IPS DF 6.9 (cell line): ENCODE measurements at regions not wholly inside any gene's neighbourhood (a gene's known extent, or its start where the extent isn't known, plus 50 kb on each side); places are given as distances from the start of the nearest gene placed in this dataset.

Experiments
- DNase-seq: peaks from one replicate; pipeline ENCODE4 v3.0.0-alpha.2; 2013; ENCODE audit warnings: low read depth, low spot score
- H3K27ac ChIP-seq: one replicate; pipeline ENCODE4 v1.5.1; 2013; ENCODE audit warnings: low read length, control low read depth
- H3K27me3 ChIP-seq: 2 replicates; pipeline ENCODE4 v1.6.1; 2013; ENCODE audit warnings: mild to moderate bottlenecking, low read length; ENCODE audit not compliant: control insufficient read depth, insufficient read depth
- H3K36me3 ChIP-seq: 2 replicates; pipeline ENCODE4 v1.6.1; 2013; ENCODE audit warnings: low read length; ENCODE audit not compliant: control insufficient read depth, insufficient read depth
- H3K4me1 ChIP-seq: 2 replicates; pipeline ENCODE4 v1.6.1; 2013; ENCODE audit warnings: low read length; ENCODE audit not compliant: control insufficient read depth, insufficient read depth
- H3K4me3 ChIP-seq: 2 replicates; pipeline ENCODE4 v1.5.1; 2013; ENCODE audit warnings: mild to moderate bottlenecking, low read length
- H3K9me3 ChIP-seq: 2 replicates; pipeline ENCODE4 v1.6.1; 2013; ENCODE audit warnings: low read length, inconsistent platforms; ENCODE audit not compliant: control insufficient read depth, insufficient read depth
- WGBS: extraction: QIAGEN DNeasy Blood & Tissue Kit; methylation state at CpG from one replicate; pipeline ENCODE4 v1.1.7; 2013; ENCODE audit warnings: mixed read lengths, missing lambda C conversion rate; ENCODE audit not compliant: insufficient read length, insufficient coverage; 5-methylcytosine and 5-hydroxymethylcytosine counted together

GRCh38 chr1:87466621-87467020 lies 137.9 kb downstream of the LMO4 start:
- Histone ChIP-seq H3K4me3 (no peak overlapping the region), H3K9me3 (no peaks in the 10 kb centered on the region), H3K36me3 (no peaks in the 10 kb centered on the region), H3K27me3 (no peaks in the 10 kb centered on the region), H3K4me1 (no peaks in the 10 kb centered on the region), H3K27ac (no peak overlapping the region)
- no peak for DNase-seq
- WGBS = no CpG with 5 or more reads among the region's 7 CpGs

DNA sequence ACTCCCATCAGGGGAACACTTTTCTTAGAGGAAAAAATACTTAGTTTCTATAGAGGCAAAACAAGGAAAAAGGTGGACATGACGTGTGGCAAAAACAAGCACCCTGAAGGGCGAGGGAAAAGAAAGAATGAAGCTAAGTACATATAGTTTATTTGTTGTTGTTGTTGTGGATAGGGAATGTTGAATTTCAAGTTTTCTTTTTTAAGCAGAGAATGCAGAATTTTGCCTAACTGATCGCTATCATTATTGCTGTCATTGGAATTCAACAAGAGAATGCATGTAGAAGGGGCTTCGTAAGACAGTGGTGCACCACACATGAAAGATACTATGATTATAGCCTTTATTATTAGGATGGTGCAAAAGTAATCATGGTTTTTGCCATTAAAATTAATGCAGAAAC lies 144.0 kb downstream of the LMO4 start:
- H3K36me3 ChIP-seq = no peaks in the 10 kb centered on the region
- no CpG with 5 or more reads among the region's 4 CpGs for WGBS
- H3K27ac ChIP-seq = no peak overlapping the region
- H3K4me1 ChIP-seq = peaks cover 3% of the 10 kb centered on the region; the same call in 1 of the 2 replicates
- no peaks in the 10 kb centered on the region for H3K9me3 ChIP-seq
- H3K27me3 ChIP-seq = no peaks in the 10 kb centered on the region
- H3K4me3 ChIP-seq = no peak overlapping the region
- DNase-seq = no peak

- no CpG with 5 or more reads among the region's 2 CpGs for WGBS
- no peaks in the 10 kb centered on the region for H3K27me3 ChIP-seq
- no peak overlapping the region for H3K4me3 ChIP-seq
- no peak overlapping the region for H3K27ac ChIP-seq
- no peaks in the 10 kb centered on the region for H3K9me3 ChIP-seq
- DNase-seq = no peak
- peaks cover 3% of the 10 kb centered on the region; the same call in 1 of the 2 replicates for H3K4me1 ChIP-seq
- H3K36me3 ChIP-seq = no peaks in the 10 kb centered on the region
These were observed 144.6 kb downstream of the LMO4 start for GRCh38 chr1:87473203-87473661.

DNA sequence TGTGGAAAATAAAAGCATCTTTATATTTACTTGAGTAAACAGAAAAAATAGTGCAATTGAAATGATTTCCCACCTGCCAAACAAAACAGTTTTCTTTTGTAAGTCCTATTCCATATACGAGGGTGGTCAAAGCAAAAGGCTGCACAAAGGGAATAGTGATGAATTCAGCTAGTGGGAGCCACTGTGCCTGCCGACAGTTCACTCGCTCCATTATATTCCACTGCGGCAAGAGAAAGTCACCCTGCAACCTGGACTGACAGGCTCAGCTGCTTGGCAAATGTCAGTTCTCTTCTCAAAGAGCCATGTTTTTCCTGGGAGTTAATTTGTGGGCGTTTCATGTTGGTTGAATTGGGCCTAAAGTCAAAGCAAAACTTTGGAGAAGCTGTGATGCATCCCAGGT lies 145.4 kb downstream of the LMO4 start:
- Histone ChIP-seq H3K4me3 (no peak overlapping the region), H3K4me1 (peaks cover 3% of the 10 kb centered on the region; the same call in 1 of the 2 replicates), H3K27ac (no peak overlapping the region), H3K9me3 (no peaks in the 10 kb centered on the region), H3K36me3 (no peaks in the 10 kb centered on the region), H3K27me3 (no peaks in the 10 kb centered on the region)
- no peak for DNase-seq
- WGBS = no CpG with 5 or more reads among the region's 5 CpGs

DNA sequence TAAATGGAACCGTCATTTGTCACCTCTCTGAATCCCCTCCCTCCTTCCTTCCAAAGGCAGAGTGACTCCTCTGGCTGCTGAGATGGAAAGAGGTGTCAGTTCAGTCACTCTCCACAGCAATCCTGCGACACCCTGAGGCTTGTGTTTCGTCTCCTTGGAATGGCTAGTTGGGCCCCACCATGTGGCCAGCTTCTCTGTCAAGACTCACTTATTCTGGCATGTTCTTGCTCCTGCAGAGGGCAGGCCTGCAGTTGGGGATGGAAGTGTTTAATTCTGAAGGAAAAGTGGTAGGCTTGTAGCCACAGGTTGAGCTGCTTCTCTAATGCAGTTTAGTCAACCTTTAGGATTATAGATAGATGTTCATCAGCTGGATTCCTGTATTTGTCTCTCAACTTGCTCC lies 149.6 kb downstream of the LMO4 start:
- Histone ChIP-seq H3K4me1 (peaks cover 3% of the 10 kb centered on the region; the same call in 1 of the 2 replicates), H3K27ac (no peak overlapping the region), H3K36me3 (no peaks in the 10 kb centered on the region), H3K9me3 (no peaks in the 10 kb centered on the region), H3K27me3 (no peaks in the 10 kb centered on the region), H3K4me3 (no peak overlapping the region)
- no CpG with 5 or more reads among the region's 3 CpGs for WGBS
- peak; percentile 25 for DNase-seq

DNA sequence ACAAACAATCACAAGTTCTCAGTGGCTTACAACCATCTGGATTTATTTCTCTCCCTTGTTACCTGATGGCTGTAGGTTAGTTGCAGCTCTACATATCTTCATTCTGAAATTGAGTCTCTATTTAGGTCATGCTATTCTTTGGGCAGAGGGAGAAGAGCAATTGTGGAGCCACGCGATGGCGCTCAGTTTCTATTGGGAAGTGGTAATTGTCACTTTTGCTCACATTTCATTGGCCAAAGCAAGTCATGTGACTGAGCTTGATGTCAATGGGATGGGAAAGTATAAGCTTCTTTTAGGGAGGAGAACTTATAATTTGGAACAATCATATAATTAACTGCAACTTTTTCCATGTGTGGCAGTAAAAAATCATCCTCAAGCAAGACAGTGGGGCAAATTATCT lies 166.5 kb downstream of the LMO4 start:
- Histone ChIP-seq H3K4me1 (no peaks in the 10 kb centered on the region), H3K4me3 (no peak overlapping the region), H3K27me3 (no peaks in the 10 kb centered on the region), H3K36me3 (no peaks in the 10 kb centered on the region), H3K27ac (no peak overlapping the region), H3K9me3 (no peaks in the 10 kb centered on the region)
- DNase-seq = no peak
- no CpG with 5 or more reads among the region's 3 CpGs for WGBS

- no peaks in the 10 kb centered on the region for H3K9me3 ChIP-seq
- H3K27me3 ChIP-seq = no peaks in the 10 kb centered on the region
- H3K4me1 ChIP-seq = no peaks in the 10 kb centered on the region
- H3K36me3 ChIP-seq = no peaks in the 10 kb centered on the region
- no CpG with 5 or more reads among the region's 6 CpGs for WGBS
- no peak overlapping the region for H3K27ac ChIP-seq
- DNase-seq = no peak
- no peak overlapping the region for H3K4me3 ChIP-seq
These were observed 167.2 kb downstream of the LMO4 start for GRCh38 chr1:87495870-87496269.

GRCh38 chr1:87497380-87498203 lies 168.9 kb downstream of the LMO4 start:
- H3K27me3 ChIP-seq = no peaks in the 10 kb centered on the region
- WGBS = no CpG with 5 or more reads among the region's 1 CpG
- no peak overlapping the region for H3K4me3 ChIP-seq
- H3K36me3 ChIP-seq = no peaks in the 10 kb centered on the region
- H3K4me1 ChIP-seq = no peaks in the 10 kb centered on the region
- no peak for DNase-seq
- no peak overlapping the region for H3K27ac ChIP-seq
- H3K9me3 ChIP-seq = no peaks in the 10 kb centered on the region

- WGBS = no CpG with 5 or more reads among the region's 2 CpGs
- H3K4me3 ChIP-seq = no peak overlapping the region
- H3K4me1 ChIP-seq = no peaks in the 10 kb centered on the region
- no peak overlapping the region for H3K27ac ChIP-seq
- H3K9me3 ChIP-seq = no peaks in the 10 kb centered on the region
- no peaks in the 10 kb centered on the region for H3K36me3 ChIP-seq
- DNase-seq = no peak
- H3K27me3 ChIP-seq = no peaks in the 10 kb centered on the region
These were observed 173.1 kb downstream of the LMO4 start for GRCh38 chr1:87501738-87502137.

DNA sequence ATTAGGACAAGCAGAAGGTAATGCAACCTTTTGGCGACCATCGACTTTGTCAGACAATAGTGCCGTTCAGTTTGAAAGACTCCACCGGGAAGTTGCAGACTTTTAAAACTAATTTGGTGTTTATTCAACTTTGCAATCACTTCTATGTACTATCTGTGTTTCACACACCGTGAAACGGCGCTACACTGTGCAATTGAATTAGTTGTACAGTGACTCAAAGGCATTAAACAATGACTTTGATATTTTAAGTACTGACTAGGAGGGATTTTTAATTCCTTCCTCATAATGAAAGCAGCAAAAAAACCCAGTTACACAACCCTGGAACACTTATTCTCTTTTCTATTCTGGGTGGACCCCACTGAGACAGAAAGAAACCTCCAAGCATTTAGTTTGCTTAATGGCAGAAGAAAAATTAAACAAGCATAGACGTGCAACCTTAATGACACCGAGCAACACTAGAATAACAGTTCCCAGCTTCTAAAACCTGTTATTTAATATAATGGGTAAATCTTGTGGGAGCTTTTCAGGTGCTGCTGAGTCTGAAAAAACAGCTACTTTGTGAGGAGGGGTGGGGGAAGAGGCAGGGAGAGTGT lies 176.8 kb downstream of the LMO4 start:
- H3K4me1 ChIP-seq = no peaks in the 10 kb centered on the region
- no peak overlapping the region for H3K27ac ChIP-seq
- DNase-seq = no peak
- no peaks in the 10 kb centered on the region for H3K27me3 ChIP-seq
- H3K4me3 ChIP-seq = no peak overlapping the region
- WGBS = no CpG with 5 or more reads among the region's 9 CpGs
- no peaks in the 10 kb centered on the region for H3K9me3 ChIP-seq
- no peaks in the 10 kb centered on the region for H3K36me3 ChIP-seq
